HEK293T (cell line): ENCODE measurements at regions not wholly inside any gene's neighbourhood (a gene's known extent, or its start where the extent isn't known, plus 50 kb on each side); places are given as distances from the start of the nearest gene placed in this dataset.

Experiments
- ARNT ChIP-seq: fragments of 450-650 bp; IDR thresholded peaks from 2 replicates; pipeline ENCODE4 v1.6.1; 2017; ENCODE audit warnings: mild to moderate bottlenecking
- BHLHE40 ChIP-seq: fragments of 450-650 bp; IDR thresholded peaks from 2 replicates; pipeline ENCODE4 v1.6.1; 2016; ENCODE audit warnings: mild to moderate bottlenecking, moderate library complexity, borderline replicate concordance
- CTBP1 ChIP-seq: fragments of 450-650 bp; IDR thresholded peaks from 2 replicates; pipeline ENCODE4 v1.6.1; 2016; ENCODE audit warnings: borderline replicate concordance
- ELF4 ChIP-seq: fragments of 450-650 bp; IDR thresholded peaks from 2 replicates; pipeline ENCODE4 v1.6.1; 2017; ENCODE audit warnings: antibody characterized with exemption
- FOXA1 ChIP-seq: fragments of 450-650 bp; IDR thresholded peaks from 2 replicates; pipeline ENCODE4 v1.6.1; 2016; ENCODE audit warnings: mild to moderate bottlenecking
- FOXK2 ChIP-seq: fragments of 450-650 bp; IDR thresholded peaks from 2 replicates; pipeline ENCODE4 v1.6.1; 2016; ENCODE audit warnings: mild to moderate bottlenecking
- FOXM1 ChIP-seq: fragments of 450-650 bp; IDR thresholded peaks from 2 replicates; pipeline ENCODE4 v1.6.1; 2017; ENCODE audit warnings: mild to moderate bottlenecking, borderline replicate concordance
- HDGF ChIP-seq: fragments of 450-650 bp; IDR thresholded peaks from 2 replicates; pipeline ENCODE4 v1.6.1; 2017; ENCODE audit warnings: antibody characterized with exemption, borderline replicate concordance
- L3MBTL2 ChIP-seq: fragments of 450-650 bp; conservative IDR thresholded peaks from 2 replicates; pipeline ENCODE4 v1.6.1; 2016; ENCODE audit warnings: mild to moderate bottlenecking
- NFRKB ChIP-seq: fragments of 450-650 bp; IDR thresholded peaks from 2 replicates; pipeline ENCODE4 v1.6.1; 2016; ENCODE audit warnings: mild to moderate bottlenecking, moderate library complexity
- SP1 ChIP-seq: fragments of 450-650 bp; IDR thresholded peaks from 2 replicates; pipeline ENCODE4 v1.6.1; 2017
- SUZ12 ChIP-seq: fragments of 450-650 bp; IDR thresholded peaks from 2 replicates; pipeline ENCODE4 v1.6.1; 2016; ENCODE audit warnings: mild to moderate bottlenecking
- TARDBP ChIP-seq: fragments of 450-650 bp; IDR thresholded peaks from 2 replicates; pipeline ENCODE4 v1.6.1; 2016
- ZNF384 ChIP-seq: fragments of 450-650 bp; IDR thresholded peaks from 2 replicates; pipeline ENCODE4 v1.6.1; 2016

GRCh38 chr1:199735660-199736059 lies 291.9 kb upstream of the NR5A2 start:
- TF ChIP-seq NFRKB (no peak), ELF4 (no peak), FOXA1 (no peak), FOXM1 (no peak), ZNF384 (no peak), CTBP1 (no peak), TARDBP (no peak), L3MBTL2 (no peak), SP1 (no peak), FOXK2 (no peak), BHLHE40 (no peak), ARNT (no peak), SUZ12 (no peak), HDGF (no peak)
